ENCODE measurements at regions not wholly inside any gene's neighbourhood (a gene's known extent, or its start where the extent isn't known, plus 50 kb on each side); places are given as distances from the start of the nearest gene placed in this dataset.

DNA sequence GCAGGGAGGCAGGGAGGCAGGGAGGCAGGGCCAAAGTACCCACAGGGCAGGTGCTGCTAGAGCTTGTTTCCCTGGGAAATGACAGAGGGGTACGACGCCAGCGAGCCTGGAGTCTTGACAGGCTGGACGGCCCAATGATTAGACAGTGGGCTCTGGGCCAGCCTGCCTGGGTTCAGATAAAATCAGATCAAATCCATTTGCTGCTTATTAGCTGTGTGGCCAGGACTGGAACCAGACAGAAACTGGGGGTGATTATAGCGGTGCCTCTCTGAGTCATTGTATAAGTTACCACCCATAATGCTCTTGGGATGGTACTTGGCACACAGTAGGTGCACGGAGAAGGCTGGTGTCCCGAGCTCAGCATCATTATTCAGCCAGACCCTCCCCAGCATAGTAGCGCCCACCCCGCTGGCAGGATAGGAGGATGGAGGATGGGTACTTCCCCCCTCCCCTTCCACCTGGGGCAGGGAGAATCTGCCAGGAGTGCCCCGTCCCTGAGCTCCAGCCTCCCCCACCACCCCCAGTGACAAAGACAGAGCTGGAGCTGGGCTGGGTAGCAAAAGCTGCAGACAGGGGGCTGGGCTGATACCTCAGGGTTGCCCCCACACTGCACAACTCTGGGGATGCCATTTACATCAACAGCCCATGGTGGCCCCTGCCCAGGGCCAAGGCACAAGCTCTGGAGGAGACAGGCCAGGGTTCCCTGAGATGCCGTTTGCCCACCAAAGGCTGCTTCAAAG, 77.6 kb upstream of the TNRC6C start:
- DNase-seq (ENCODE audit: low read depth in 2 of 2), result no peak

DNA sequence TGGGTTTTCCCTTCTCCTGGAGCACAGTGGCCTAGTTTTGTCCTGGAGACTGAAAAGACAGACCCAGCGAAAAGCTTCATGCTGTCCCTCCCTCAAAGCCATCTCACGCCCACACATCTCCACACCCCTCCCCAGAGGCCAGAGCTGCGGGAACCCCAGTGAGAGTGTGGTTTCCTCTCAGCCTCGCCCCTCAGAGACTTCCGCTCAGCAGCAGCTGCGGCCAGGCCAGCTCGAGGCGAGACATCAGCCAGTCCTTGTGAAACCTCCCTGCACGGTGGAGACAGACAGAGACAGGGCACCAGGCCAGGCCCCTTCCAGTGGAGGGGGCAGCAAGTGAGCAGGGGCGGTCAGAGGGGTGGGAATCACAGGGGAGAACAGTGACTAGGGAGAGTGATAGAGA, 77.0 kb upstream of the TNRC6C start:
- DNase-seq (ENCODE audit: low read depth in 2 of 2), result peak; percentile 54 to 70

DNA sequence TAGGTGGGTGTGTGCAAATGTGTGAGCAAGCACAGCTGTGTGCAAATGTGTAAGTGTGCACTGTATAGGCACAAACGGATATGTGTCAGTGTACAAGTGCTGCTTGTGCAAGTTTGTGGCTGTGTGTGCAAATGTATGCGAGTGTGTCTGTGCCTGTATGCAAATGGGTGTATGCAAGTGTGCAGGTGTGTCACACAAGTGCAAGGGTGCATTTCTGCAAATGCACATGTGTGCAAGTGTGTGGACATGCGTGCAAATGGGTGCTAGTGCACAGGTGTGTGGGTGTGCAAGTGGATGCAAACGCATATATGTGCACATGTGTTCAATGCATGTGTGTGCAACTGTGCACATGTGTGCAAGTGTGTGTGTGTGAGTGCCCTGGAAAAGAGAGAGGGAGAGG, 76.5 kb upstream of the TNRC6C start:
- DNase-seq (ENCODE audit: low read depth in 2 of 2), result no peak

DNA sequence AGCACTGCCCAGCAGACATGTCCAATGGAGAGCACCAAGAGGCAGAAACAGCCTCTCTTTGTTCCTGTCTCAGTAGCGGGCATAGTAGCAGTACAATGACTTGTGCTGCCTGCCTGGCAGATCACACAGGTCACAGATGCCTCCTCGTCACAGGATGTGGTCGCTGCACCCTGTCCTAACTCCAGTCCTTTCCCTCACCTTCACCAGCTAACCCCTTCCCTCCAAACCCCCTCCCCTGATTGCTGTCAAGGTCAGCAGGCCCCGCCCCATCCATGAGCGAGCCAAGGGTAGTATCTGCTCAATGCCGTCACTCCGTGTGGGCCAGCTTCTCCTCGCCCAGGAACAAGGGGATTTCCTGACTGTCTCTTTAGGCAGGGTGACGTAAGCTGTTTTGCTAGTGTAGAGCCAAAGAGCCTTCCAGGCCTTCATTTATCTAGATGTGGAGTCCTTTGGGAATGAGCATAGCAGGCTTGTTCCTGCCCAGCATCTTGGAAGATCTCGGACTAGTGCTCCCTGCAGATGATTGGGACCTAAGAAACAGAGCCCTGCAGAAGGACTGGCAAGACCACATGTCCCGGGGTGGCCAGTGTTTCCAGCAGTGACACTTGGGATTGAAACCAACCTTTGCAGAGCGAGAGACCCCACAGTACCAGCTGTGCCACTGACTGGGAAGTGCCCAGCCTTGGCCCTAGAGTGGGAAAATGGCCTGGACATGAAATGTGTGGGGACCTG, 75.9 kb upstream of the TNRC6C start:
- peak; percentile 61 to 63 for DNase-seq (ENCODE audit: low read depth in 2 of 2)

DNA sequence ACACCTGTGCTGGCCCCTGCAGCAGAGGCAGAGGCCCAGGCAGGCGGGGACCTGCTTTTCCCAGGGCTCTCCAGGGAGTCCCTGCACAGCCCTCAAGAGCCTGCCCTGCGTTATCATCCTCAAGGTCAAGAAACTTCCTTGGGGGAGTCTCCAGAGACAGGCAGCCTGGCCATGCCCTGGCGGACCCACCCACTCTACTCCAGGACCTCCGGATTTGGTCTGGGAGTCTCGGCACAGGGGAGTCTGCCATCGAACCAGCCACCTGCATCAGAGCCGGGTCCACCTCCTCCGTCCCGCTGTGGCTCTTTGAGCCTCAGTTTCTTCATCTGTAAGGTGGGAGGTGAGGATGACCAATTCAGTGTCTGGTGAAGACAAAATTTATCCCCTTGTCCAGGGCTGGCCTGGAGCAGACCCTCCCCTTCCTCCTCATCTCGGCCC, 75.3 kb upstream of the TNRC6C start:
- no peak for DNase-seq (ENCODE audit: low read depth in 2 of 2)

DNA sequence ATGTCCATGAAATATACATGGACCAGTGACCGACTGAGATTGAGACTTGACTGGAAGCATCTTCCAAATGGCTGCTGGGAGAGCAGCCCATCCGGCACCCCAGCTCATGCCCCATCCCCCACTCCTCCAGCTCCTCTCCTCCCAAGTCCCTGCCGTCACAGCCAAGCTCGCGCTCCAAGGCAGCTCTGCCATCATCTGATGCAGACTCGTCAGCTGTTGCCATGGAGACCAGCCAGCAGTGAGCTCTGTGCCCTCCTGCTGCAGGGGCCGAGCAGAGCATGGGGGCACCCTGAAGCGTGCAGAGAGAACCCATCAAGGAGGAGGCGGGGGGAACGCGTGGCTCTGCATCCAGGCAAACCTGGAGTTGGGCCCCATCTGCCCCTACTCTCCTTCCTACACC, 74.5 kb upstream of the TNRC6C start:
- no peak for DNase-seq (ENCODE audit: low read depth in 2 of 2)

DNA sequence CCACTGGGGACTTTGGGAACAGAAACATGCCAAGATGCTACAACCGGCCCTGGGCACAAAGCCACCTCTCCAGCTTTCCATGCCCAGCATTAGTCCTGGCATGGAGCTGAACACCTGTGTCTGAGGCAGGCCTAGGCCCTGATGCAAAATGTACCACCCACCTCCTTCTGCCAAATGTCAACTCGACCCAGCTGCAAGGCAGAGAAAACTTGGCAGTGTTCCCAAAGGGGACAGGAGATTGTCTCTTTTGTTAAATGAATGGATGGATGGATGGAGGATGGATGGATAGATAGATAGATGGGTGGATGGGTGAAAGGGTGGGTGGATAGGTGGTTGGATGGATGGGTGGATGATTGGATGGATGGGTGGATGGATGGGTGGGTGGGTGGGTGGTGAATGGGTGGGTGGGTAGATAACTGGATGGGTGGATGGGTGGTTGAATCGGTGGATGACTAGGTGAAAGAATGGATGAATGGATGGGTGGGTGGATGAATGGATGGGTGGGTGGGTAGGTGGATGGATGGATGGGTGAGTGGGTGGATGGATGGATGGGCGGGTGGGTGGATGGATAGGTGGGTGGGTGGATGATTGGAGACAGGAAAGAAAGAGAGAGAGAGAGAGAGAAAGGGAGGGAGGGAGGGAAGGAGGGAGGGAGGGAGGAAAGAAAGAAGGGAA, 73.4 kb upstream of the TNRC6C start:
- DNase-seq (ENCODE audit: low read depth in 2 of 2), result no peak

DNA sequence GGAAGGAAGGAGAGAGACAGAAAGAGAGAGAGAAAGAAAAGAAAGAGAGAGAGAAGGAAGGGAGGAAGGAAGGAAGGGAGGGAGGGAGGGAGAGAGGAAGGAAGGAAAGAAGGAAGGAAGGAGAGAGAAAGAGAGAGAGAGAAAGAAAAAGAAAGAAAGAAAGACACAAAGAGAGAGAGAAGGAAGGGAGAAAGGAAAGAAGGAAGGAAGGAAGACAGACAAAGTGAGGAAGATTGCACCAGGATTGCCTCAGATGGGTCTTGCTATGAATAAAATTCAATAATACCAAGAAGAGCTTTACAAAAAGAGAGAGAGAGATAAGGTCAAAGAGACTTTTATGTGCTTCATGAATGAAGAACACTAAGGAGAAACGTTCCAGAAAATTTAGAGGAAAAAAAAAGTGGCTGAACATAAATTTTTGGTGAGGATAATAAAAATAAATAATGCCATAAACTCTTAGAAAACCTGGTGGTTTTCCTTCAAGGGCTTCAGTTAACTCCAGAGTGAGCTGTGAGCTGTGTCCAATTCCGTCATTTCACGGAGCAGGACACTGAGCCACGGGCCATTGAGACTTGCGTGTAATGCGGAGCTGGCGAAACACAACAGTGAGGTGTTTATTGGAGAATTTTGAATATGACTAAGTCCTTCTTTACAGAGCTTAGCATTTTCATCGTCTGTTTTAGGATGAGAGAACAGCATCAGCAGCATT, 72.7 kb upstream of the TNRC6C start:
- DNase-seq (ENCODE audit: low read depth in 2 of 2), result no peak

DNA sequence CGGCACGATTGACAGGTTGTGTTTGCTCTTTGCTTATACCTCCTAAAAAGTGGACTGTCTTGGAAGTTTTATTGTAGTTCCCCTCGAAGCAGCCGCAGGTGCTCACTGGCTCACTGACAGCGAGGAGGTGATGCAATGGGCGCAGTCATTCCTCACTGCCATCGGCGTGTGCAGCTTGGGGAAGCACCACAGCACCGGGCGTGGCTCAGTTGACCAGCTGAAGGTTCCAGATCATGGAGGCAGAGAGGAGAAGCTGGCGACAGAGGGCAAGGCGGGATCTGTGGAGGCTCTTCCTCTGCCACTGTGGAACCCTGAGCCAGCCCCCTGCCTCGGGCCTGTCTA, 72.1 kb upstream of the TNRC6C start:
- no peak for DNase-seq (ENCODE audit: low read depth in 2 of 2)

DNA sequence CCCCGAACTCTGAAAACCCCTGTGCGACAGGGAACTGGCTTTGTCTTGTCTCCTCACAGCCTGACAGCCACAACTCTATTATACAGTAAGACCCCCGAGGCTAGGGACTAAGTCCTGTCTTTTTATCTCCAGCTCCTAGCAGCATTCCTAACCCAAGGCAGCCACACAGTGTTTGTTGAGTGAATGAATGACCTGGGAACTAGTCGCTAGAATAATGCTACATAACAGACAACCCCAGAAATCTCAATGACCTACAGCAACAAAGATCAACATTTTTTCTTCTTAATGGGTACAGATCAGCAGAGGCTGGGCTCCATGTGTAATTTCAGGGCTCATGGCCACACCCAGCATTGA, 71.4 kb upstream of the TNRC6C start:
- no peak for DNase-seq (ENCODE audit: low read depth in 2 of 2)

DNA sequence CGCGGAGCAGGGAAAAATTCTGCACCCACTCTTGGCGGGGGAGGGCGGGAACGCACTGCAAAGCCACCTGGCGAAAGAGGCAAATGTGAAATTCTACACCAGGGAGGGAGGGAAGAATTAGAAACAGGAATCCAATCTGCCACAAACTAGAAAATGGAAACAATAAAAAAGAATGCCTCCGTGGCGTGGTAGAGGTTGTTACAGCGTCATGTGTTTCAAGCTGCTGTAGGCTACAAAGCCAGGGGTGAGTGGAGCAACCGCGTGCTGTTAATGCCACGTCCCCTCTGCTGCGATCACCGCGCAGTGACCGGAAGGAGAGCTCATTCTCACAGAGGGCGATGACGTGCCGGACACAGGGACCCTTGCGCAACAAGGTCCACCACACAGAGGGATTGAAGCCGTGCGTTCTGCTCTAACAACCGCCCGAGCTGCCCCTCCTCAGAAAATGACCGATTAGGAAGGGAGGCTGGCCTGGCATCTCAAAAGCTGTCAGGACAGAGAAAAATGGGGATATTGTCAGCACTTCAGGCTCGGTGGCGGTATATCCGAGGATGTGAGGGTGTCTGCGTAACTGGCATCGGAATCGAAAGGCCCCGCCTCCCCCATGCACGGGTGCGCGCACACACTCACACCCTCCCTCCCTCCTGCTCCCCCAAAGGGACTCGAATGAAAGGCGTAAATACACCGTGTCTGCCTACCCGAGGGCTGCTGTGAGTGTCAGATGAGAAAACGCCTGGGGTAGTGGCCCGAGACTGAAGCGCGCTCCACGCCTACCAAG, 70.8 kb upstream of the TNRC6C start:
- peak; percentile 55 to 72 for DNase-seq (ENCODE audit: low read depth in 2 of 2)

DNA sequence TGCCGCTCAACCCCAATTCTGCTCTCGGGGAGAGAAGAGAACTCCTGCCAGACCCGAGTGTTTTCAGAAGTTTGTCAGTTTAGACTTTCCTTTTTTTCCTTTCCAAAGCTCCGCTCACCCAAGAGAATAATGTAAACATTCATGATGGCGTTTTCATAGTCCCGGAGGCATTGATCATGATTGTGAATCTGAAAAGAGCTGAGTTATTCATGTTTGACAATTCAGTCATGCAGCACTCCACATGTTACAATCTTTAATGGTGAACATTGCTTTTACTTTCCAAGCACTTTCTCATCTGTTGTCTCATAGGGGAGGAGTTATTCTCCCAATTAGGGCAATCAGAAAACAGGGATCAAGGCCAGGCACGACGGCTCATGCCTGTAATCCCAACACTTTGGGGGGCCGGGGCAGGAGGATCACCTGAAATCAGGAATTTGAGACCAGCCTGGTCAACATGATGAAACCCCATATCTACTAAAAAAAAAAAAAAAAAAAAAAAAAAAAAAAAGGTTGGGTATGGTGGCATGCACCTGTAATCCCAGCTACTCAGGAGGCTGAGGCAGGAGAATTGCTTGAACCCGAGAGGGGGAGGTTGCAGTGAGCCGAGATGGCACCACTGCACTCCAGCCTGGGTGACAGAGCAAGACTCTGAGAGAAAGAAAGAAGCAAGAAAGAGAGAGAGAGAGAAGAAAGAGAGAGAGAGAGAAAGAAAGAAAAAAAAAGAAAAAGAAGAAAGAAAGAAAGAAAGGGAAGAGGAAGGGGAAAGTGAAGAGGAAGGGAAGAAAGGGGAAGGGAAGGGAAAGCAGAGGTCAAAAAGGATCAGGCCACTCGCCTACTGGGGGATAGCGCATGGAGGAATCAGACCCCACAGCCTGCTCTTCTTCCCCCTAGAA, 70.0 kb upstream of the TNRC6C start:
- DNase-seq (ENCODE audit: low read depth in 2 of 2), result no peak

DNA sequence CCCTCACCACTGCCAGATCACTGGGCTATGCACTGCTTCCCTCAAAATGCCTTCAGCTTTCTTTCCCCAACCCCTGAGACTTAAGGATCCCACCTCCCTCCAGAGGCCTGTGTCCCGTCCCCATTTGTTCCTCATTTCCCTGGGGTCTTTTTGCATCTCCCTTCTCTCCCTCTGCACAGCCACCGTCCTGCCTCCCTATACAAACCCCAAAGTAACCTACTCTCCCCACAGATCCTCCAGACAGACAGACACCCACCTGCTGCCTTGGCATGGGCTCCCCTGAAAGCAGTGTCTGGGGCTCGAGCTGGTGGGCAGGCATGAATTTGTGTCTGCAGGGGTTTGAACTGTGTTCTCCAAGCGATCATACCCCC, 69.4 kb upstream of the TNRC6C start:
- DNase-seq (ENCODE audit: low read depth in 2 of 2), result no peak

DNA sequence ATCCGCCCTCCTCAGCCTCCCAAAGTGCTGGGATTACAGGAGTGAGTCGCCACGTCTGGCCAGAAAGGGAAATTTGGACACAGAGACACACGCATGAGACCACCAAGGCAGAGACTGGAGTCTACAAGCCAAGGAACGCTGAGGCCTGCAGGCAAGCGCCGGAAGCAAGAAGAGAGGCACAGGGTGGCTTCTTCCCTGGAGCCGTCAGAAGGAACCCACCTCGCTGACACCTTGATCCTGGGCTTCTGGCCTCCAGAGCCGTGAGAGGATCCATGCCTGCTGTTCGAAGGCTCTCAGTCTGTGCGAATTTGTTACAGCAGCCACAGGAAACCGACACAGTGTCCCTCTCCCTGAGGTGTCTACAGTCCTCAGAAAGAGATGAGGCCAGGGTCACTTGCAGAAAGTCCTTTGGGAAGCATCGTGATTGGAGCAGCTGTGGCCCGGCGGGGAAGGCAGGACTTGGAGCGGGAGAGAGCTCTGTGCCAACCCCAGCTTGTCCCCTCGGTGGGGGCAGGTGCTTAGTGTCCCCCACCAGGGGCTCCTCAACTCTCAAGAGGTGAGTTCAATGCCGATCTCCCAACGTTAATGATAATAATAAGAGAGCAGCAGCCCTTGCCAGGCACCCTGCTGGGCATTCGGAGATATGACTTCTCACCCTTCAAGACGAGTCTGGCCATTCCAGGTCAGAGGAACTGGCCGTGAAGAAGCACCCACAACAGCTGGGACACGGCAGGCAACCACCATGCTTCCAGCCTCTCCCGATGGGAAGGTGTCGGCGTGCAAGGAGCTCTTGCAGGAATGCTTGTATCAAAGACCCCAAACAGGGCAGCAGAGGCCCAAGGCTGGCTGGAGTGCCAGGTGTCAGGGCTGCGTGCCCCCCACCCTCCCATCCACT, 68.4 kb upstream of the TNRC6C start:
- DNase-seq (ENCODE audit: low read depth in 2 of 2), result no peak

DNA sequence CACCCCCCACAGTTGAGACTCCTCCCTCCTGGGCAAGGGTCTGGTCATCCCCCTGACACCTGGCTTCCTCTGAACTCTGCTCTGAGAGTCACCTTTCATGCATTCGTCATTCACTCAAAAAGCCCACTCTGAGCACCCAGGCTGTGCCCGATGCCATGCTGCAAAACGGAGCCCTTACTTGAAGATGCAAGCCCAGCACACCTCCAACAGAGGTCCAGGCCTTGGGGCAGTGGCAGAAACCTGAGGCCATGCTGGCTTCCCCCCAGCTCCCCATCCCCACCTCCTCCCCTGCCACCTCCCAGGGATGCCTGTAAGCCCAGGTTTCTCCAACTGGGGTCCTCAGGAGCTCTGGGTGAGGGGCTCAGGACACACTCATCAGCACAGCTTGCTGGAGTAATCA, 67.7 kb upstream of the TNRC6C start:
- no peak for DNase-seq (ENCODE audit: low read depth in 2 of 2)

DNA sequence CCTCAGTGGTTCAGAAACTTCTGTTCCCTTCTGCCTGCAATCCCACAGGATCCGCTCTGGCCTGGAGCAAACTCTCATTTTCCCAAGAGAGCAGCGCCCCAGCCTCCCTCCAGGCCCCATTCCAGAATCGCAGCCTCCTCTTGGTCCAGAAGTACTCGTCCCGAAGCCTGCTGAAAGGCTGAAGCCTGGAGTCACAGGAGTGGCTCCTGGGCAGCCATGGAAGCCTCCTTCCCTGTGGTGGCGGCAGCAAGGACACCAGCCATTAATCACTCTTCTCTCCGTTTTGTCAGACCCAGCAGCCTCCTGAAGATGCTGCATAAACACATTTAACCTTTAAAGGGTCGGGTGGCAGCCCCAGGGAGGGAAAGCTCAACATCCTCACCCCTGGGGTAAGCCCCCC, 66.9 kb upstream of the TNRC6C start:
- DNase-seq (ENCODE audit: low read depth in 2 of 2), result no peak

DNA sequence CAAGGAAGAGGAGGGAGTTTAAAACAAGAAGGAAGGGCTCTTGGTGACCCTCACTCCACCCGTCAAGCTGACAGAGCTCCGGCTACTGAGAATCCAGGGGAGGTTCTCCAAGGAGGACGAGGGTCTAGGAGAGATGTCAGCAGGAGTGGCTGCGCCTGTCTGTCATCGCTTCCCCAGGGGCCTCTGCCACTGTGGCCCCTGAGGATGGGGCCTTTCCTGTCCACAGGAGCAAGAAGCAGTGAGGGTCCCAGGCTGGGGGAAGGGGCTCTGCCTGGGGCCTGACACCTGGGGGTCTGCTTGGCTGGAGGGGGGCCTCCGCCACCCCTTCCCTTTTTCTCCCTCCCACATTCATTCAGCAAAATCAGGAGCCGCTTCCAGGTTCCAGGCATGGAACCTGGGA, 66.5 kb upstream of the TNRC6C start:
- DNase-seq (ENCODE audit: low read depth in 2 of 2), result no peak

DNA sequence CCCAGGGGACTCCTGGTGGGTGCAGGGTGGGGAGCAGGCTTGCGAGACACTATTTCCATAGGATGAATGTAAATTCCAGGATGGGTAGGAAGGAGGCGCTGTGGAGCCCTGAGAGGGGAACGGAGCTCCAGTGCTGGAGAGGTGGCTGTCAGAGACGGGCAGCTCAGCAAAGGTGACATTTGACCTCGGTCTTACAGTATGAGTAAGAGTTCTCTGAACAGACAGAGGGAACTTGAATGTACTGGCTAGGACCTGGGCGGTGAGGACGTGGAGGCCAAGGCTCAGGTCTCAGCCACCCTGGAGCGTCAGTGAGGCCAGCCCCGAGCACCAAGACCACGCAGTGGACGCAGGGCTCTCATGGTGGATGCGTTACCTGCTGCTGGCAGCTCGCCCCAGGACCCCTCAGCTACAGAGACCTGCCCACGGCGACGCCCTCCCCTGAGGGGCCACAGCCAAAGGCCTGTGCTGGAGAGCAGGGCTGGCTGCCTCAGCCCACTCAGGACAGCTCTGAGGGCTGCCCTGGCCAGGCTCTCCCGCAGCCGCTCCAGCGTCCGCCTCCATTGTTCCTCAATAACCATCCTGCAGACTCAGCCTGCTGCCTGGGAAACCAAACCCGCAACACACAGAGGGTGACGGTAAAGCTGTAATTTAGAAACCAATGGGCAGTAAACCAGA, 65.9 kb upstream of the TNRC6C start:
- DNase-seq (ENCODE audit: low read depth in 2 of 2), result no peak
